T47D (cell line): ENCODE measurements at regions not wholly inside any gene's neighbourhood (a gene's known extent, or its start where the extent isn't known, plus 50 kb on each side); places are given as distances from the start of the nearest gene placed in this dataset.
A peak's percentile ranks its signal among the peaks of the same experiment; 100 is the strongest.

Source experiments
- DNase-seq, 2 experiments: peaks; one replicate each; pipeline versions ENCODE4 v3.0.0 to v3.0.0-alpha.2; 2011 to 2012; ENCODE audit warnings: low read depth in 1 of 2, low spot score in 1 of 2
- JUND ChIP-seq: IDR thresholded peaks from 2 replicates; pipeline ENCODE4 v1.6.1; 2012; ENCODE audit warnings: low read depth
- in situ Hi-C: cut with HindIII; loops from 2 replicates; pipeline ENCODE4 v1.10.0; 2016; ENCODE audit warnings: low sequenced_read_pairs, low pct_unique_long_range_greater_than_20kb

GRCh38 chr21:22490049-22490448 is 1491.8 kb downstream of the NCAM2 start:
- DNase-seq, result no peak
- in situ Hi-C loops, result no loop called here
- TF ChIP-seq JUND, result no peak

DNA sequence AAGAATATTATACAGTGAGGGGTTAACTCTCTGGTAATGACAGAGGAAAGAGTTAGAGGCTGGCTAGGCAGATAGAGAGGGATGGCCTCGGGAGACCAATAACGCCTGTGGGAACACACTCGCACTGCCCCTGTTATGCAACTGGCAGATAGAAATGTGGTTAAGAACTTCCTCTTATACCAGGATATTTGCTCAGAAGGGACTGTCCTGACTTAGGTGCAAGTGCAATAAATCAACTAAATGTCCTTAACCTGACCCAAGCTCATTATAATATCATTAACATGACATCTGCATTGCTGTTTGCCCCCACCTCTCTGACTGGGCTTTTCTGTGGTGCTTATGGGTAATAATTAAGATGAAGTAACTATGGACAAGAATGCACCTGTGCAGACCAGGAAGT is 1518.0 kb downstream of the NCAM2 start:
- peak in 1 of 2 experiments; percentile 44 for DNase-seq
- TF ChIP-seq JUND, result no peak
- in situ Hi-C loops, result no loop called here

- in situ Hi-C loops, result no loop called here
Observed at GRCh38 chr21:22535630-22536029, 1537.4 kb downstream of the NCAM2 start.

GRCh38 chr21:22536509-22536908 is 1538.3 kb downstream of the NCAM2 start:
- TF ChIP-seq JUND, result no peak
- in situ Hi-C loops, result no loop called here
- peak; percentile 4 to 10 for DNase-seq

More at GRCh38 chr21:22535630-22536029, 1537.4 kb downstream of the NCAM2 start:
- no peak for DNase-seq
- TF ChIP-seq JUND, result no peak

GRCh38 chr21:22544747-22545146 is 1546.5 kb downstream of the NCAM2 start:
- no peak for TF ChIP-seq JUND
- in situ Hi-C loops, result no loop called here
- DNase-seq, result no peak

DNA sequence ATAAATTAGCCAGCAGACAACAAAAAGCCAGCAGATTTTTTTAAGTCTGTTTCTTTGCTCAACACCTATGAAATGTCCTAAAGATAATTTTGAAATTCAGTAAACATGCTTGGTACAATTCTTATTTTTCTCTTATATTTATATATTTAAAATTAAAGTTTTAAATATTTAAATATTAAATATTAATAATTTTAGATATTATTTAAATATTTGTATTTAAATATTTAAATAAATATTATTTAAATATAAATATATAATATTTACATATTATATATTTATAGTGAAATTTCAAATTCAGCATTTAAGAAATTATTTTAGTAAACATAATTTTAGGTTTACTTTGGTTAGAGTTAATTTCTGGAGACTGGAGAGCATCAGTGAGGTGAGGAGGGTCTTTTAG is 1554.2 kb downstream of the NCAM2 start:
- TF ChIP-seq JUND, result no peak
- in situ Hi-C loops, result no loop called here
- no peak for DNase-seq

DNA sequence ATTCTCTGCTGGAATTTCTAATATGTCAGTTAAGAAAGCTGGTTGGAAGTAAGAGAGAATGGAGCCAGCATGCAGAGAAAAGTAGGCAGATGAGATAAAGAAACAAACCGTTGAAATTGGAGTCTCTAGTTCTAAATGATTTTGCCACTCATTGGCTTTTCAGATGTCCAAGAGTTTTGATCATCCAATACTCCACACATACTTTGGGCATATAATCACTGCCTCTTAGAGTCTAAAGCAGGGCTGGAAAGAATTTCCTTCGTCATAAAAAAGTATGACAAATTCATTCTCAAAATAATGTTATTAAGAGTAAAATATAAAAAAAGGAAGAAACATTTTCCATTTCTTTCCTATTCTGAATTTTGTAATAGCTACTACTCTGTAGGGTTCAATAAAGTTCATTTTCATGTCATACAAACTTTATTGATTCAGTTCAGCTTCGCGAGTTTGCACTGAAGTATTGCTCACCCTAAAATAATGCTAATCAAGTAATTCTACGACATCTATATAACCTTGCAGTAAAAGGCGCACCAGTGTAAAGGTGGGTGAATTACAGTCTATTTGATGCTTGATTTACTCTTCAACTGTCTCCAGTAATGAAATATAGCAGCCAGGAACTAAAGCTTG is 1556.6 kb downstream of the NCAM2 start:
- in situ Hi-C loops, result no loop called here
- DNase-seq, result no peak
- TF ChIP-seq JUND, result no peak

GRCh38 chr21:22556829-22557228 is 1558.6 kb downstream of the NCAM2 start:
- DNase-seq, result no peak
- in situ Hi-C loops, result no loop called here
- no peak for TF ChIP-seq JUND

DNA sequence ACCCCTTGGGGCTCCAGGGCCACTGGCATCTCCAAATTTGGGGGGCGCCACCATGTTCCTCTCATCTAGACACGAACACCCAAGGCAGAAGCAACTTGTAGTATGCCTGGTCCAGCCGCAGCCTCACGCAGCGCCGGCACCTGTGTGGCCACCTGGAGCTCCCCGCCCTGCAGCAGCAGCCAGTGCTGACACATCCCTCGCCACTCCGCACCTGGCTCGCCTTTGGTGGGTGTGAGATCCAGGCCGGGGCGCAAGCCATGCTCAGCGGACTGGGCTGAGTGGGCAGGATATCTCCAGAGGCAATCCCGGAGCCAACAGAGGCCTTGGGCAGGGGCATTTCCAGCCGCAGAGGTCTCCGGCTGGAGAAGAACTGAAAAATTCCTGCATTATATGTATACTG is 1563.7 kb downstream of the NCAM2 start:
- TF ChIP-seq JUND, result no peak
- DNase-seq, result no peak
- in situ Hi-C loops, result no loop called here

GRCh38 chr21:22573834-22574233 is 1575.6 kb downstream of the NCAM2 start:
- in situ Hi-C loops, result no loop called here
- TF ChIP-seq JUND, result no peak
- no peak for DNase-seq

DNA sequence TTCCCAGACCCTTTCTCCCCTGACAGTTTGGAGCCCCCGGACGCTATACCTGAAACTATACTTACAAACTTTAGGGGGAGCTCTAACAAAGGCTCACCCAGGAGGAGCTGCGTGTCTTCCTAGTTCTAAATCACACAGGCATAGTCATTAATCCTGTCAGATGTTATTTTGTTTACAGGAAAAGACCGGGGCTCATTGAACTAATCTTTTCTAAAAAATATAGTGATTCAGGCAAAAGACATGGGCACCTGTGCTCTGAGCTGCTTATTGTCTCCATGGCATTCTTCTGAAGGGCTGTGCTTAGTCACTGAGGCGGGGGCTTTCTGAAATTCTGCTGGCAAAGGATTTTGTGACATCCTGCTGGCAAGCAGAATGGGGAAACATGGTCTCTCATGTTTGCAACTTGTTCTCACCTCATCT is 1577.0 kb downstream of the NCAM2 start:
- peak; percentile 26 to 62 for DNase-seq
- in situ Hi-C loops, result no loop called here
- no peak for TF ChIP-seq JUND

- in situ Hi-C loops, result no loop called here
- DNase-seq, result no peak
- no peak for TF ChIP-seq JUND
Observed at GRCh38 chr21:22579741-22580140, 1581.5 kb downstream of the NCAM2 start.

DNA sequence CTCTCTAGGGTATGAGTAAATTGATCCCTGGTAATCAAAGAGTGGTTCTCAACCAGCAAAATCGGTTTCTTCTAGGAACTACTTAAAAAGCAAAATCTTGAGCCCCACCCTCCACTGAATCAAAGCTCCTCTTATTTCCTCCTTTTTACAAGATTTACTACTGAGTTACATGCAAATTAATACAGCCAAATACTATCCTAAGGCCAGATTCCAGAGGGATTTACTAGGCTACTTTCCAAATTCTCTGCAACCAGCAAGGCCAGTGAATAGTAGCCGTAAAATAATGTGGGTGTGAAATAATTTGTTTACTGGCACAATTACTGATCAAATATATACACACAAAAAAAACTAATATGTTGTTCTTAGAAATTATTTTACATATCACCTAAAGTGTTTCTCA is 1583.8 kb downstream of the NCAM2 start:
- in situ Hi-C loops, result no loop called here
- DNase-seq, result no peak
- no peak for TF ChIP-seq JUND

DNA sequence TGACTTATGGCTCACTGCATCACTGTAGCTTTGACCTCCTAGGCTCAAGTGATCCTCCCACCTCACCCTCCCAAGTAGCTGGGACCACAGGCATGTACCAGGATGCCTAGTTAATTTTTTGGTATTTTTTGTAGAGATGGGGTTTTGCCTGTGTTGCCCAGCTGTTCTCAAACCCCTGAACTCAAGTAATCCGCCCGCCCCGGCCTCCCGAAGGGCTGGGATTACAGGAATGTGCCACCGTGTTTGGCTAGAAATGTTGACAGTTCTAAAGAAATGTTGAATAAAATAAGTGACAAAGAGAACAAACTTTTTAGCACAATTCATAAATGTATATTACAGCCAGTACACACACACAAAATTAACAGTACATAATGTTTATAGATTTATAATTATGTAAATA is 1586.1 kb downstream of the NCAM2 start:
- TF ChIP-seq JUND, result no peak
- DNase-seq, result no peak
- in situ Hi-C loops, result no loop called here
